Tongue (tissue), 1 donor: ENCODE measurements at regions not wholly inside any gene's neighbourhood (a gene's known extent, or its start where the extent isn't known, plus 50 kb on each side); places are given as distances from the start of the nearest gene placed in this dataset.
A peak's percentile ranks its signal among the peaks of the same experiment; 100 is the strongest.
"Not testable (repeated sequence)": the region's sequence is repeated elsewhere in the genome, so short reads cannot be mapped to it uniquely, and the experiment has no call there.

Experiments
- DNase-seq: peaks from one replicate; pipeline ENCODE4 v3.0.0-alpha.2; 2015

DNA sequence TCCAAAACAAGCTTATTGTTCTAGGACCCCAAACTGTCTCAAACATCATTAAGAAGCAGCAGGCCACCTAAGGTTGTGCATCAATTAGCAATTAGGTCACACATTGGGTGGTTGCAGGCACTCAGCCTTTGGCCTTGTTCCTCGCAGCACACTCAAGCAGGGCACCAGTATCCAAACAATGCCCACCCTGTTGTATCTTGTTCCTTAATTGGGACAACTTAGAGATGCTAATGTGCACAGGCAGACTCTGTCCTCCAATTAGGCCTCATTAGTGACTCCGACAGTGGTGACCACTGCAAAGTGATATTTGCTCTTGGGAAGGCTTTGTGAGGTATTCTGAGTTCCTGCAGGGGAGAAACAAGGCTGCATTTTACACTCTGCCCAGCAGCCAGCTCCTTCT, 515.1 kb upstream of the PTBP2 start:
- no peak for DNase-seq

DNA sequence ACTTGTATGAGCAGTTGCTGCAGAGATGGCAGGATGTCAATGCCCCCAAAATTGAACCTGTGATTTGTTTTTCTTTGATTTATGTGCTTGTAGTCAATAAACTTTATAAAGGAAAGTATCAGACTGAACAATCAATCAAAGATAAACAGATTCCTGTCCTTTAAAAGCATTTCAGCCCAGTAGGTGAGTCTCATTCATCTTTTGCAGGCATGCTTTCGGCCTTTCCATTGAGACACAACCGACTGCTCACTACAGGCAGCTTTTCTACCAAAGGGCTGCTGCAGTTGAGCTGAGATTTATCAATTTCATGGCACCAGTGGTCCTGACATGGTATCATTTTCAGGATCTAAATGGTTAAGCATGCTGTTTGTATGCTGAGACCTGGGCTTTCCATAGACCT, 513.6 kb upstream of the PTBP2 start:
- DNase-seq: no peak

DNA sequence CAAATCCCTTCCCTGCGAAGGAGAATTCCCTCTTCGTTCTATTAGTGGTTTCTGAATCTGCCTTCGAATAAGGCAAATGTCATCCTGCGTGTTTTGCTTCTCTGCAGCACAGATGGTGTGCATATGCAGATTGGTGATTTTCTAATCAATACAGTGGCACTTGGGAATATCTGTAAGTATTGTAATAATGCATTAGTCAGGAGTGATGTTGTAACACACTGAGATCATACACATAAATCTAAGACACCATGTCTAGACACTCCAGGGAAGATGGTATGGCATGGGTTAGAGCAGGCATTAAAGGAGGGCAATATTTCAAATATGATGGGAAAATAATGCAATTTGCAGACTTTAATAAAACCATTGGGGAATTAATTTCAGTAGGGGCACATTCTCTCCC, 513.2 kb upstream of the PTBP2 start:
- DNase-seq: no peak

DNA sequence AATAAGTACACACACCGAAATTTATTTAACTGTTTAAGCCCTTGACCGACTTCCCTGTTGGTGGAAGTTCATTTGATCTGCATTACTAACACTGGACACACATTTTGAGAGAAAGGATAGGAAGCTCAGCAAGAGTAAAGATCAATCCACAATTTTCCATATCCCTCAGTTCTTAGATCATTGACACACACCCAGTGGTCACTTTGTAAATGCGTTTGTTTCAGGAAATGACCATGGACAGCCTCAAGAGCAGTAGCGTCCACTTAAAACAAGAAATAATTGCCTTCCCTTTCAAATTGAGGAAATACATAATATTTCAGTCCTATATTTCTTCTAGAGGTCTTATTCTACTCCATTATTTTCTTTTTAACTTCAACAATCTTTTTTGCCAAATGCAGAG, 511.5 kb upstream of the PTBP2 start:
- DNase-seq: no peak

DNA sequence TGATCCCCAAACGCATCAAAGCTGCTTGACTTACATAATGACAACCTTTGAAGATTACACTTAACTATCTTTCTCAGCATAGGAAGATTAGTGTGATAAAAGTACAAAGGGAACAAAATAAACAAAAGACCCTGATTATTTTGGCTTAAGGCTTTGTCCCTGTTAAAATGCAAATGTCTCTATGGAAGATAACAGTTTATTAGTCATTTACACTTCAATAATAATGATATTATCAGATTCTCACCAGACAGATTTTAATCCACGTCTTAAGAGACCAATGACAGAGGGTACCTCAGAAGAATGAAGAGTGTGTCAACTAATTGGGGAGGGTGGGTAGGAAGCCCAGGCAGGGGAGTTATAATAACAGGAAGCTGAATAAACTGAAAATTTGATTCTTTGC, 510.4 kb upstream of the PTBP2 start:
- DNase-seq: no peak

DNA sequence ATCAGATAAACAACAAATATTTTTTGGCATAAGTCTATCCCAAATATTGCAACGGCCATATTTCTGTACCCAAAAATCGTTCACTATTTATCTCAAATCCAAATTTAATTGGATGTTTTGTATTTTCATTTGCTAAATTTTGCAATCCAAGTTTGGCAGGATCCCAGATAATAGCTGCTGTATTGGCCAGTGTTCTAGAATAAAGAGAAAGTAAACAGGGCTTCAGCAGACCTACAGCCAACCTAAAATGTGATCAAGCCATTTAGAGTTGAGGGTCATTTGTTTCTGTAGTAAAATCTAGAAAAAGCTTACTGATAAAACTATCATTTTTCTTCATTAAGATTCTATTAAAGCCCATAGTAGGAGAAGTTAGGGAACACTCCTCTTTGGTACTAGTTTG, 506.6 kb upstream of the PTBP2 start:
- no peak for DNase-seq

DNA sequence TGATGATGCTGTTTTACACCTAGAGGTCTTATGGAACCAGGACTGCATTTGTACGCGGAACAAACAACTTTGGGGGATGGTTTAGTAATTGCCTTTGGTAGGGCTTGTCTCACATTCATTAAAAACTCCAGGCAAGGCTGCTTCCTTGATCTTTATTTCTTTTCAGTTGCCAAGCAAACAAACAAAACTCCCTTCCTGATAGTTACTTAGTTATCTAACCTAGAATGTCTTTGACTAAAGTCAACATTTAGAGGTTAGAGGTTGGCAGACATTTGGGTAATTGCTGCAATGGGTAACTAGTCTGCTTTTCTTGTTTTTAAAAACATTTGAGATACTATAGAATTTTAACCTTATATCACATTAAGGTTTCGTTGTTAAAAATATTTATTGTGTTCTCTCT, 500.9 kb upstream of the PTBP2 start:
- DNase-seq: no peak

DNA sequence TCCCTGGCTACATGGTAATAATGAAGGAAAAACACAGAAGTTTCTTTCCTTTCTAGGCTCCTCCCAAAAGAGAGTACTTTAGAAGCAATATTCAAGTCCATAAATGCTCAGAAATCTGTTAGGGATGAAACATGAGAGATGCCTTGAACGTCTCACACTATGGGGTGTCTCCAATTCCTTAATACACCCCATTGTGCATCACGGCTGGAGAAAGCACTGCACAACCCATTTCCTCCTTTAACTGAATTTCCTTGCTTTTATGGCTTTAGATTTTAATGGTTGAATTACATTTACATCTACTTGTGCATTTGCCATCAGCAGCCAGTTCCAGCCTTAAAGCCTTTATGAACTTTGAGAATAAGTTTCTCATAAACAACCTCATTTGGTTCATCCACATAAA, 498.9 kb upstream of the PTBP2 start:
- no peak for DNase-seq

DNA sequence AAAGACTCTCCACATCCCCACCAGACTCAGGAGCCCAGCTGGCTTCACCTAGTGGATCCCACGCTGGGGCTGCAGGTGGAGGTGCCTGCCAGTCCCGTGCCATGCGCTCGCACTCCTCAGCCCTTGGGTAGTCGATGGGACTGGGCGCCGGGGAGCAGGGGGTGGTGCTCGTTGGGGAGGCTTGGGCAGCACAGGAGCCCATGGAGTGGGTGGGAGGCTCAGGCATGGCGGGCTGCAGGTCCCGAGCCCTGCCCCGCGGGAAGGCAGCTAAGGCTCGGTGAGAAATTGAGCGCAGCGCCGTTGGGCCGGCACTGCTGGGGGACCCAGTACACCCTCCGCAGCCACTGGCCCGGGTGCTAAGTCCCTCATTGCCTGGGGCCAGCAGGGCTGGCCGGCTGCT, 497.4 kb upstream of the PTBP2 start:
- DNase-seq: not testable (repeated sequence)

DNA sequence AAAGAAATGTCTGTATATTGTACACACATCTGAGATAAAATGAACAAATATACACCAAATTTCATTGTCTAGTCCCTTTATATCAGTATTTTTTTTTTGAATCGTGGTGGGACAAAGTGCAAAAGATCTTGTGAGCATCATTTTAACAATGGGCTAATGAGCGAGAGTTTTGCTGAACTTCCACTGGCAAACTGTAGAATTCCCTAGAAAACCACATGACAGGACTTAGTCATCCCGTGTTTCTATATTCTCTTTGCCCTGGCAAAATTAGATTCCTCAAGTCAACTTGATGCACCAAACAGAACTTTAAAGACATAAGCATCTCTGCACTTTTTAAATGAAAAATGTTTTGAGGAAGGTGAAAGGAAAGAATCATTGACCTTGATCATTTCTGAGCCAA, 488.2 kb upstream of the PTBP2 start:
- DNase-seq: no peak

DNA sequence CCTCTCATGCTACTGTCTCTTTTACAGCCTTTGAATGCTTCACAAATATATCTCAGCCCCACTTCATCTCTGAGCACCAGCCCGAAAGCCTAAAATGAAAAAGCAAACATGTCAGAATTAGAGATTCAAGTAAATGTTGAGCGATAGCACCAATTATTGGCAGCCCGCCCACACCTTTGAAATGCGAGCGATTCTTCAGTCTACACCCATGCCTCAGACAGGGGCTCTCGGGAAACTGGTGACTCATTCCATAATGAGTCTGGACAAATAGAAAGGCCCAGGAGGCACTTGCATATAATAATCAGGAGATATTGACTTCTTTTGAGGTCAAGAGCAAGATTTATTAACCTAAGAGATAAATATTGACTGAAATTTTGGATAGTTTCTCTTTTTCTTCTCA, 487.3 kb upstream of the PTBP2 start:
- peak; percentile 11 for DNase-seq

DNA sequence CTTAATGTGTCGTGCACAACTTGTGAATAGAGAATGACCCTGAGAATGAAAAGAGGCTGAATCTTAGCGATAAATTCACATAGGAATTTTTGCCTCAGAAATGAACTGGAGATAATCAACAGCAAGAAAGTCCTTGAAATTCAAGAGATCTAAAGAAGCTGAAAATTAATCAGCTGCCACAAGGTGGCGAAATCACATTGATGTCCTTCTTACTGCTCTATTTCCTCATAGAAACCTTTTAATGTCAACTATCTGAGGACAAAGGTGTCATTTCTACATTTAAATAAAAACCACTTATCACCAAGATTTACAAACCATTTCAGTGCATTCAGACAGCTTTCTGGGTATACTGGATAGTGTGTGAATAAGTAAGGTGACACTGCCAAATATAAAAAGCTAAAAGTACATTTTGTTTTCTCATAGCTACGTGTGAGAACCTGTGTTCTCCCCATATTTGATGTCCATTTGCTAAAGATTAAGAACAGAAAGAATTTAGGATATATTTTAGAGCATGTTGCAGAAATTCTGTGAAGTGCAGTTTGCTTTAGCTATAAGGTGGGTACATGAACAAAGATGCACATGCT, 485.3 kb upstream of the PTBP2 start:
- peak; percentile 81 for DNase-seq

DNA sequence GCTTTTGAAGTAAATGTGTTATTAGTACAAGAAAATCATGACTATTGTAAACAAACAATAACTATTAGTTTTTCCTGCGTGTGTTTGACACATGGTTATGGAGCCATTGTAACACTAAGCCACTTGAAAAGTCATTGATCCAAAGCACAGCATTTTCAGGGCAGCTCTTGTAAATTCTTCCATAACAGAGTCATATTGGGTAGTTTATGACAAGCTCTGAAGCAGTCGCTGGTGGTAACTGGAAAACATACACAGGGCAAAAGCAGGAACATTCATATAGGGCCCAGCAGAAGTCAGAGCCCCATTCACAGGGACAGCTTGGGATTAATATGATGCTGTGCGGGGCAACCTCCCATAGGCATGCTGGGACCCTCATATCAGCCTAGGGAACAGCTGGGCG, 483.2 kb upstream of the PTBP2 start:
- DNase-seq: no peak

DNA sequence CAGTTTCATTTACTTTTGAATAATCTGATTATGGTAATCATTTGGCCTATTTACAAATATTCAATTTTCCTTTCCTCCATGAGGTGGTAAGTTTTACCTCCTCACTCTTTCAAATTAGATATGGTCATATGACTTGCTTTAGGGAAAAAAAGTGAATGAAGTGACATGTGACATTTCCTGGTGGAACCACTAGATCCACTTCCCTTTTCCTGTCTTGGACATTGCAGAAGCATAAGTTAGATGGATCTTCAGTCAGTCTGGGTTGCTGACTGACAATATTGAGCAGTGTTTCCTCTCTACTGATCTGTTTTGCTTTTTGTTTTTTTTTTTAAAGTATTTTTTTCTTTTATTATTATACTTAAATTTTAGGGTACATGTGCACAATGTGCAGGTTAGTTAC, 481.1 kb upstream of the PTBP2 start:
- DNase-seq: no peak

DNA sequence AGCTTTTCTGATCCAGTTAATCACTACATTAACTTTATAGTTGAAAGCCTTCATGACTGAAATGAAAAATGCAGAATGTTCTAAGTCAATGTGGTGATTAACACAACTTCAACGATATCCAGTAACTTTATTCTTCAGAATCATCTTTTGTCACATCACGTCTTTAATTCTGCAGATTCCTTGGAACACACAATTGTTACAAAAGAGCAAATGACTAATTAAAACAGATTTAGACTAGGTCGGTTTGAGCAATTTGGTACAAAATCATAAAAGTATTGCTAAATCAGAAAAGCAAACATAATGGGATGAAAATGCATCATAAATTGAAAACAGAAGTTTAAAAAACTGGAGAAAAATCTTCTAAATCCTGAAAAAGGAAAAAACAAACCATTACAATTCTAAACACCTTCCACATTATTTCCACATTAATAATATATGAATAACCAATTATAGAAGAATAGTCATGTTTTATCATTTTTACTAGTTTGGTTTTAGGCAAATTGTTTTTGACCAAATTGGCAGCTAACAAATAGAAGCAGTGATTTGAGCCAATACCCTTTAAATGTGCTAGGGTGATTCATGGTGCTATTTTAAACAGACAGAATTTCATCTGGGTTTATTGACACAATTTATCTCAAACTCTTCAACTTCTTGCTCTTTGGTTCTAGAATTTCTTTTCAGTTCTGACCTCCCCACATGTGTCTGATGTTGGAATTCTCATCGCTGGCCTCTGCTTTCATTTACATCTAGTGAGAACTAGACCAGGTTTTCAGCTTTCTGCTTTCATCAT, 468.1 kb upstream of the PTBP2 start:
- no peak for DNase-seq

DNA sequence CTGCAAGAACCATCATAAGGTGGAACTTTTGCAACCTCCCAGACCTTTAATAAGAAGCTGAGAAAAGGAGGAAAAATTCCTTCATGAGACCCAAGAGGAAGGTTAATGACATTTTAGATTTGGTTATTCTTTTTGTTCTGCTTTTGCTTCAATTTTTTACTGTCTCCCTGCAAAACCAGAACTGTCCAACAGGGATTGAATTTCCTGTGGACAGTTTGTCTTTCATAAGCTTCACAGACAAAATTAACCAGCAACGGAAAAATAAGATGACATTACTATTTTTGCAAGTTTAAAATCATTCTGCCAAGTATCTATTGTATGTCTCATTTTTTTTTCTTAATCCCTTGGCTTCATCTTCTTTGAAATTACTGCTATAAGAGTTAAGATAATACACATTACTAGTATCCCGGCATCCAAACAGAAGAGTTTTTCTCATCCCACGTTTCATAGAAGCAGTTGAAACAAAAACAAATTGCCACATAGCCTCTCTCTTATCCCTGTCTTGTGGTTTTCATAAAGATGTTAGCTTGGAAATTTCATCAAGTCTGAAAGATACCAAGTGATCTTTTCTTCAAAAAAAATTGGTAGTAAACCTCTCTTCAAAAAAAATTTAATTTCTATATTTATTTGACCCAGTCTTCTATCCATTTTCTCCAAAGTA, 465.3 kb upstream of the PTBP2 start:
- DNase-seq: no peak

DNA sequence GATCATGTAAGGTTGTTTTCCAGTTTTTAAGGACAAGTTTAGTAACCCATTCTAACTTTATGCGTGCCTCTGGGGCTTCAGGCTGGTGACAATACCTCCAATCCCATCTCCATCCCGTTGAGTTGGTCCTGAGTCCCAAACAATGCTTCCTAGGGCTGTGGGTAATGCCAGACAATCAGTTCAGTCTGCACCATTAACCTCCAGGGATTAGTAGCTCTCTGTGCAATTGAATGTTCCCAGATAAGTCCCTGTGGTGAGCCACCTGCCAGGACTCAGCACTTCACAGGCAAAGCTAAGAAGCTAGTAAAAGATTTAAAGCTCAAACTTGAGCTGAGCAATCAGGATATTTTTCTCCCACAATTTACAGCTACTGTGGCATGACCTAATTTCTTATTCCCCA, 462.2 kb upstream of the PTBP2 start:
- no peak for DNase-seq

DNA sequence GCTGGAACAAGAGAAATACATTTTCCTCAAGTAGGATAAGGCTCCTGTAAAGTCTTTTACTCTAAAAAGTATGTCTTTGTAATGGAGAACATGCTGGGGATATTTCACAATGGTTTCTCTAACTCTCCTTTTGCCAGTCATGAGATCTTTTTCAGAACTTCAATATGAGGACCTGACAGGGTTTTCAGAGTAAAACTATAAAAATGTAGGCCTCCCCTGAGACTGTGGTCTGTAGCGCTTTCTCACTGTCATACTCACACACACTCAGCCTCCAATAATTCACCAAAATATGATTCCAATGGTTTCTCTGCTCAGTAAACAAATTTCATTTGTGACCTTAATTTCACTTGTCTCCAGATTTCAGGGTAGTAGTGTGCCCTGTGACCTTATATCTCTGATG, 440.1 kb upstream of the PTBP2 start:
- DNase-seq: no peak

DNA sequence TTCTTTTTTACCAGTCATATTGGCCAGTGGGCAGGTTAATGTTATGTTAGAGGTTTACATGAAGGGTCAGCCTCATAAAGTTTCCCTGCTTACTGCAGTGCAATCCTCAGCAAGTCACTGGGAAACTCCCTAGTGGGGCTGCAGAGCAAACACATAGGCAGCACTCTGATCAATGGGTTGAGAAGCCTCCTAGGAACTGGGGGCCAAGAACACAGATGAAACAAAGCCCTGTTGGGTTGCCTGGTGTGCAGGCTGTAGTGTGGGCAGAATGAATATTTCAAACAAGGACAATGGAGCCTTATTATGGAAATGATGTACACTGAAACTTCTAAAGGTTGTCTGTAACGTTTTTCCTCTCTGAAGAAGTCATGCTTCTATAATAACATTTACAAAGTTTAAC, 431.6 kb upstream of the PTBP2 start:
- DNase-seq: no peak

DNA sequence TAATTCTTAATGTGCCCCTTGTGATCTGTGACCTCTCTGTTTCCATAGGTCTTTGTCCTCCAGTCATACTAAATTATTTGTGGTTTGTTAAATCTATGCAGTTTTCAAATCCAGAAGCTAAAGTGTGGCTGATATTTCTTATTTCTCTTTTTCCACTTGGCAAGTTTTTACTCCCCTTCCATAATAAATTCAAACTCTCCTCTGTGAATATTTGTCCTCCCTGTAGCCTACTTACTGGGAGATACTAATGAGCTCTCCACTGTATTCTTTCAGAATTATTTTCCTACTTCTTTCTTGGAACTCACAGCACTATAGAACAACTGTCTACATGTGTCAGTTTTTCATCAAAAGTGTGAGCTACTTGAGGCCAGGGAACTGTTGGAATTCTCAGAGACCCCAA, 430.8 kb upstream of the PTBP2 start:
- DNase-seq: no peak

DNA sequence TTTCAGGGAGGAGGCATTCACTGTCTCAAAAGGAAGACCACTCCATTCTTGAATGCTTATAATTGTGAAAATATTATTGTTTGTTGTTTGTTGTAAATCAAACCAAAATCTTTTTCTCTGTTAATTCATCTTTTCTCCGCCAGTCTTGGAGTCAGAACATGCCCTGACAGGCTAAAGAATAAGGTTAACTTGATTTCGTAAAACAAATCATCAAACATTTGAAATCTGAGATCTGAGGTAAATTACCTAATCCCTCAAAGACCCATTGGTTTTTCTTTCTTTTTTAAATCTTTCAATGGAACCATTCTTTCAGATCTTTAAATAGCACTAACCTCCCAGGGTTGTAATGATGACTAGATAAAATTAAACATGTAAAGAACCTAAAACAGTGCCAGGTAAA, 430.1 kb upstream of the PTBP2 start:
- DNase-seq: no peak

DNA sequence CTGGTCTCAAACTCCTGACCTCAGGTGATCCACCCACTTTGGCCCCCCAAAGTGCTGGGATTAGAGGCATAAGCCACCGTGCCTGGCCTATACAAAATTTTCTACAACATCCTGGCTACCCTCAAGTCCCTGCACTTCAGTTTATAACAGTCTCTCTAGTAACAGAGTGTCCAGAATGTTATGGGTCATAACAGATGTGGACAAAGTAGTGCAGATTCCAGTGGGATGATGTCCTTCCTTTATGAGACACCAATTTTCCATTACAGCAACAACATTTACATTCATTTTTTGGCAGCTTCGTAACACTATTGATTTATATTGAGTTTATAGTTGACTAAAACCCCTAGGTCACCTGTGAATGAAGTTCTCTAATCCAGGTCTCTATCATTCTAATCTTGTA, 429.4 kb upstream of the PTBP2 start:
- no peak for DNase-seq

DNA sequence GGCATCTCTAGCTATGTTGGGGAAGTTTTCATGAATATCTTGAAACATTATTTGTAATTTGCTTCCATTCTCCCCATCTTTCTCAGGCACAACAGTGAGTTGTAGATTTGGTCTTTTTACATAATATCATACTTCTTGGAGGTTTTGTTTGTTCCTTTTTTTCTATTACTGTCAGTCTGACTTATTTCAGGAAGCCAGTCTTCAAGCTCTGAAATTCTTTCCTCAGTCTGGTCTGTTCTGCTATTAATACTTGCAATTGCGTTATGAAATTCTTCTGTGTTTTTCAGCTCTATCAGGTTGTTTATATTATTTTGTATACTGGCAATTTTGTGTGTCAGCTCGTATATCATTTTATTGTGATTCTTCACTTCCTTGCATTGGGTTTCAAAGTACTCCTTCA, 424.6 kb upstream of the PTBP2 start:
- no peak for DNase-seq
